ENCODE measurements at regions not wholly inside any gene's neighbourhood (a gene's known extent, or its start where the extent isn't known, plus 50 kb on each side); places are given as distances from the start of the nearest gene placed in this dataset.

DNA sequence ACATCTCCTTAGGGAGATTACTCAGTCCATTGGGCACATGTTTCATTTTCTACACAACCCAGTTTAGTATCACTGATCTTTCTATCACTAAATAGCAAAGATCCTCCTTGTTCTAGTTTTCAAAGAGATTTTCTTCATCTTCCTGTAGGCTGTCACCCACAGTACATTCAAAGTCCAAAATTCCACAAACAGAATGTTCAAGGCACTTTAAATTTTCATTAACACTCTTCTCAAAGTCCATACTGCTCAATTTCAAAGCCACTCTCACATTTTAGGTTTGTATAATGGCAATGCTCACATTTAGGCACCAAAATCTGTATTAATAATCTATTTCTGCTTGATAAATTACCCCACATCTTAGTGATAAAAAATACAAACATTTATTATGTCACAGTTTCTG lies 152.8 kb downstream of the FSIP2 start:
- Histone ChIP-seq H3K36me3 (no peaks in the 10 kb centered on the region), H3K4me3 (no peak overlapping the region), H3K27me3 (no peaks in the 10 kb centered on the region), H3K4me1 (peaks cover 0 to 4% (median 0%) of the 10 kb centered on the region in 9 donors), H3K27ac (no peak overlapping the region), H3K9me3 (no peaks in the 10 kb centered on the region)
- intact Hi-C loops (cut with DNase I) = no loop called here
- ATAC-seq (no peak), DNase-seq (no peak)
- TF ChIP-seq, protein P1, sequence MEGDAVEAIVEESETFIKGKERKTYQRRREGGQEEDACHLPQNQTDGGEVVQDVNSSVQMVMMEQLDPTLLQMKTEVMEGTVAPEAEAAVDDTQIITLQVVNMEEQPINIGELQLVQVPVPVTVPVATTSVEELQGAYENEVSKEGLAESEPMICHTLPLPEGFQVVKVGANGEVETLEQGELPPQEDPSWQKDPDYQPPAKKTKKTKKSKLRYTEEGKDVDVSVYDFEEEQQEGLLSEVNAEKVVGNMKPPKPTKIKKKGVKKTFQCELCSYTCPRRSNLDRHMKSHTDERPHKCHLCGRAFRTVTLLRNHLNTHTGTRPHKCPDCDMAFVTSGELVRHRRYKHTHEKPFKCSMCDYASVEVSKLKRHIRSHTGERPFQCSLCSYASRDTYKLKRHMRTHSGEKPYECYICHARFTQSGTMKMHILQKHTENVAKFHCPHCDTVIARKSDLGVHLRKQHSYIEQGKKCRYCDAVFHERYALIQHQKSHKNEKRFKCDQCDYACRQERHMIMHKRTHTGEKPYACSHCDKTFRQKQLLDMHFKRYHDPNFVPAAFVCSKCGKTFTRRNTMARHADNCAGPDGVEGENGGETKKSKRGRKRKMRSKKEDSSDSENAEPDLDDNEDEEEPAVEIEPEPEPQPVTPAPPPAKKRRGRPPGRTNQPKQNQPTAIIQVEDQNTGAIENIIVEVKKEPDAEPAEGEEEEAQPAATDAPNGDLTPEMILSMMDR (IDR thresholded peaks at IDR 0.05) = no peak

DNA sequence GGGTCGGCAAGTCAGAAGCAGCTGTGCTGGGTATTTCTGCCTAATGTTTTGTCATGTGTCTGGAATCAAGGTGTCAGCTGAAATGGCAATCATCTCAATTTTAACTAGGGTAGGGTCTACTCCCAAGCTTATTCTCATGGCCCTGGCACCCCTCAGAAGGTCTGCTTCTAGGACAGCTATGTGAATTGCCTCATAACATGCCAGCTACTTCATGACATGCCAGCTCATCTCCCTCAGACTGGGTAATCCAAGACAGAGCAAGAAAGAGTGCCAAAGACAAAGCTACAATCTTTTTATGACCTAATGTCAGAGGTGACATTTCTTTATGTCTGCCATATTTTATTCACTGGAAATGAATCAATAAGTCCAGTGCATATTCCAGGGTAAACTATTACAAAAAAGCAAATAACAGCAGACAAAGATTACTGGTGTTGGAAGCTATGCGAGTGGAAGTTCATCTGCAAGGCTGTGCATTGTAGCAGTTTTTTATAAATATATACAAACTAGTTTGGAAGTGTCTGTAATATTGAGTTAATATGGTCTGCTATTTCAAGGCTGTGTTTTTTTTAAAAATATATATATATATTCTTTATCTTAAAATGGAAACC lies 153.3 kb downstream of the FSIP2 start:
- intact Hi-C loops (cut with DNase I) = no loop called here
- H3K9me3 ChIP-seq = no peaks in the 10 kb centered on the region
- peaks cover 0 to 4% (median 0%) of the 10 kb centered on the region in 9 donors for H3K4me1 ChIP-seq
- no peak for ATAC-seq
- 86 to 88% methylated on average over 2 of the region's 2 CpGs for WGBS, 2 donors
- no peak for DNase-seq
- no peak overlapping the region for H3K27ac ChIP-seq
- H3K27me3 ChIP-seq = no peaks in the 10 kb centered on the region
- H3K4me3 ChIP-seq = no peak overlapping the region
- H3K36me3 ChIP-seq = no peaks in the 10 kb centered on the region
- TF ChIP-seq, protein P1 (IDR thresholded peaks at IDR 0.05) = no peak

DNA sequence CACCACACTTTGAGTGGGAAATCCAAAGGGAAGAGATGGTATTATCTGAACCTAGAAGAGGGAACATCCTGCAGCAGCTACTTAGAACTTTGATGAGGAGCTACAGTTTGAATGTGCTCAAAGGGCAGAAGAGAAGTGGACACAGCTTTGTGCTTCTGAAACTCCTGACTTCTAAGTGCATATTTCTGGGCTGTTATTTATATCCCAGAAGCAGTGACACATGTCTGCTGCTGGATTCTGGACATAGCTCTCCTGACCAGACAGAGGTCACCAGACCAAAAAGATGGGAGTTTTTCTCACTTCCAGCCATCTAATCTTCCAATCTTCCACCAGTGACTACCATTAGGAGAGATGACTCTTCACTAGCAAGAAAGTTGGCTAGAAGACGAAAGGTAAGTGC lies 153.9 kb downstream of the FSIP2 start:
- TF ChIP-seq, protein P1 (IDR thresholded peaks at IDR 0.05) = no peak
- ATAC-seq (no peak), DNase-seq (no peak)
- H3K4me1 ChIP-seq = peaks cover 0 to 4% (median 0%) of the 10 kb centered on the region in 9 donors
- intact Hi-C loops (cut with DNase I) = no loop called here
- WGBS, 2 donors = 92 to 100% methylated on average over 1 of the region's 1 CpG
- H3K9me3 ChIP-seq = no peaks in the 10 kb centered on the region
- no peaks in the 10 kb centered on the region for H3K36me3 ChIP-seq
- no peak overlapping the region for H3K4me3 ChIP-seq
- no peaks in the 10 kb centered on the region for H3K27me3 ChIP-seq
- no peak overlapping the region for H3K27ac ChIP-seq

DNA sequence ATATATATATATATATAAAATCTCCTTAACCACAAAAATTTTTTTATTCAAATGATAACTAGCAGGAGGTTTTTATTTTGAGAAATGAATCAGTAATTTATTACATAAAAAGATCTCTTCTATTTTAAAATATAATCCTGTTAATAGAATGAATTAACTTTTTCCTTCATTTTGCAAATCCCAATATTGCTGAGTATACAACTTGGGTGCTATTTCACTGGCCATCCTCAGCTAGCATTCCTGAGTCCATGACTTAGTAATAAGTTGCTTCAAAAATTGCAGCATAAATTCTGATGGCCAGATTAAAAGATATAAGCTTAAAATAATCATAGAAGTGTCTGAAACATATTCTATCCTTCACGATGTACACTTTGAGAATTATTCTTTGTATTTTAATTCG lies 155.6 kb downstream of the FSIP2 start:
- DNase-seq = no peak
- H3K36me3 ChIP-seq = no peaks in the 10 kb centered on the region
- intact Hi-C loops (cut with DNase I) = no loop called here
- H3K9me3 ChIP-seq = no peaks in the 10 kb centered on the region
- no peaks in the 10 kb centered on the region for H3K27me3 ChIP-seq
- TF ChIP-seq, protein P1 (IDR thresholded peaks at IDR 0.05) = no peak
- peaks cover 0 to 4% (median 0%) of the 10 kb centered on the region in 9 donors for H3K4me1 ChIP-seq
- no peak overlapping the region for H3K27ac ChIP-seq
- 89 to 96% methylated on average over 2 of the region's 2 CpGs for WGBS, 2 donors
- no peak overlapping the region for H3K4me3 ChIP-seq
- ATAC-seq = no peak
